ENCODE measurements at regions not wholly inside any gene's neighbourhood (a gene's known extent, or its start where the extent isn't known, plus 50 kb on each side); places are given as distances from the start of the nearest gene placed in this dataset.

DNA sequence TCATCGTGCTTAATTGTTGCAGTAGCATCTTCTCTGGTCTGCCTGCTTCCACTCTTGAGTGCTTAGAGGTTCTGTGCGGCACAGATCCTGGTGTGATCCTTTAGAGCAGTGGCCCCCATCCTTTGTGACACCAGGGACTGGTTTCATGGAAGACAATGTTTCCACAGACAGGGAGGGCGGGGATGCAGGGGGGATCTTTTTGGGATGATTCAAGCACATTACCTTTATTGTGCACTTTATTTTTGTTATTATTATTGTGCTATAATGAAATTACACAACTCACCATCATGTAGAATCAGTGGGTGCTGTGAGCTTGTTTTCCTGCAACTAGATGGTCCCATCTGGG is 76.8 kb upstream of the SHANK2 start:
- TF ChIP-seq, protein P1, sequence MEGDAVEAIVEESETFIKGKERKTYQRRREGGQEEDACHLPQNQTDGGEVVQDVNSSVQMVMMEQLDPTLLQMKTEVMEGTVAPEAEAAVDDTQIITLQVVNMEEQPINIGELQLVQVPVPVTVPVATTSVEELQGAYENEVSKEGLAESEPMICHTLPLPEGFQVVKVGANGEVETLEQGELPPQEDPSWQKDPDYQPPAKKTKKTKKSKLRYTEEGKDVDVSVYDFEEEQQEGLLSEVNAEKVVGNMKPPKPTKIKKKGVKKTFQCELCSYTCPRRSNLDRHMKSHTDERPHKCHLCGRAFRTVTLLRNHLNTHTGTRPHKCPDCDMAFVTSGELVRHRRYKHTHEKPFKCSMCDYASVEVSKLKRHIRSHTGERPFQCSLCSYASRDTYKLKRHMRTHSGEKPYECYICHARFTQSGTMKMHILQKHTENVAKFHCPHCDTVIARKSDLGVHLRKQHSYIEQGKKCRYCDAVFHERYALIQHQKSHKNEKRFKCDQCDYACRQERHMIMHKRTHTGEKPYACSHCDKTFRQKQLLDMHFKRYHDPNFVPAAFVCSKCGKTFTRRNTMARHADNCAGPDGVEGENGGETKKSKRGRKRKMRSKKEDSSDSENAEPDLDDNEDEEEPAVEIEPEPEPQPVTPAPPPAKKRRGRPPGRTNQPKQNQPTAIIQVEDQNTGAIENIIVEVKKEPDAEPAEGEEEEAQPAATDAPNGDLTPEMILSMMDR (conservative IDR thresholded peaks at IDR 0.05; ENCODE audit: low read length): no peak
- H3K4me3 ChIP-seq (ENCODE audit: low read length): no peak overlapping the region
- DNase-seq (ENCODE audit: low read depth): no peak

DNA sequence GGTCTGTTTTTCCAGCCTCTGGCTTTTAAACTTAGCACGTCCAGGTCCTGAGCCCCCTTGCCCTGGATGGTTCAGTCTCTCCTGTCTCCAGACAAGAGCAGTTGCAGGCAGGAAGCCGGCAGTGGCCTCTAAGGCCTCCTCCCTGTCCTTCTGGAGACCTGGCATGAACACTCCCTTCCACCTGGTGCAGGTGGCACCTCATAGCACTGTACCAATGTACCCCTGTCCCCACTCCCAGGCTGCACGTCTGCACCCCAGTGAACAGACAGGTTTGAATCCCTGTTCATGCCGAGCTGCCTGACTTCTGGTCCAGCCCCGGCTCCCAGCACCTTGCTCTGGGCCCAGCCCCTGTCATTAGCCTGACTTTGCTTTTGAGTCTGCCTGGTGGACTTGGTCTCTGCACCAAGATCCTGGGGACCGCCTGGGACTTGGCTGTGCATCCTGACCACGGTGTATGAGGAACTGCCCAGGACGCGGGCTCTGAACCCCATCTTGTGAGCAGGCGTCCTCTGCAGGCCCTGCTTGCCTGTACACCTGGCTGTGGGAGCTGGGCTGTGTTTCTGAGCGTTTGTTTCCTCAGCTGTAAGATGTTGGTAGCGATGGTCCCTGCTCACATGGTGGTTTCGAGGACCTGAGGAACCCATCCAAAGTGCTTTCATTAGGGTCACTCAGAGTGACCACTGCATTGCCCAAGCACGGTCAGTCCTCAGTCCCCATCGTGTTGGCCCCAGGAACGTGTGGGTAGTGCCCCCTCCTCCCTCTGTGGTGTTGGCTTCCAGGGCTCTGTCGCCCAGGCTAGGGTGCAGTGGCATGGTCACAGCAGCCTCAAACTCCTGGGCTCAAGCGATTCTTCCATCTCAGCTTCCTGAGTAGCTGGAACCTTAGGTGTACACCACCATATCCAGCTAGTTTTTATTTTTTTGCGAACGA is 75.0 kb upstream of the SHANK2 start:
- TF ChIP-seq, protein P1 (conservative IDR thresholded peaks at IDR 0.05; ENCODE audit: low read length): no peak
- no peak overlapping the region for H3K4me3 ChIP-seq (ENCODE audit: low read length)
- DNase-seq (ENCODE audit: low read depth): no peak

DNA sequence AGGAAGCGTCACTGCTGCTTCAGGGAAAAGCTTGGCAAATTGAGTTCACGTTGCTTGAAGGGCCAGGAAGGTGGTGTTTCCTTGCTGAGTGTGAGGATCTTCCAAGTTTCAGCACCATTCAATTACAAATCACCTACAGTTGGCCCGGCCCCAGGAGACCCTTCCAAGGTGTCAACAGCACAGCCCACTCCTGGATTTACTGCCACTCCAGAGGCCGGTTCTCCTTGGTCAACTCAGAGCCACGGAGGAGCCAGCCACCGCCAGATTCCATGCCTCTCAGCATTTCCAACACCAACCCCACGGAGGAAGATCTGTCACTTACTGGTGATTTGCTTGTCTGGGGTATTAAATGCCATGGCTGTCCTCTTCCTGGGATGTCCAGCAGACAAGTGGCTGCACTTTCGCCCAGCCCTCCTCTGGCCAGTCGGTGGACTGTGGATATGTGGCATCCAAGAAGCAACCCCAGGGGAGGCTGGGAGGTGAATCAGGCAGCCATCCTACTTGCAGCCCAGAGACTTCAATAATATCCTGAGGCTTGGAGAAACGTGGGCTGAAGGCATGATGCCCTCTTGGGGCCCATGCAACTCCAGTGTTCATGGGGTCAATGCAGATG is 74.1 kb upstream of the SHANK2 start:
- DNase-seq (ENCODE audit: low read depth): no peak
- no peak overlapping the region for H3K4me3 ChIP-seq (ENCODE audit: low read length)
- TF ChIP-seq, protein P1 (conservative IDR thresholded peaks at IDR 0.05; ENCODE audit: low read length): no peak

DNA sequence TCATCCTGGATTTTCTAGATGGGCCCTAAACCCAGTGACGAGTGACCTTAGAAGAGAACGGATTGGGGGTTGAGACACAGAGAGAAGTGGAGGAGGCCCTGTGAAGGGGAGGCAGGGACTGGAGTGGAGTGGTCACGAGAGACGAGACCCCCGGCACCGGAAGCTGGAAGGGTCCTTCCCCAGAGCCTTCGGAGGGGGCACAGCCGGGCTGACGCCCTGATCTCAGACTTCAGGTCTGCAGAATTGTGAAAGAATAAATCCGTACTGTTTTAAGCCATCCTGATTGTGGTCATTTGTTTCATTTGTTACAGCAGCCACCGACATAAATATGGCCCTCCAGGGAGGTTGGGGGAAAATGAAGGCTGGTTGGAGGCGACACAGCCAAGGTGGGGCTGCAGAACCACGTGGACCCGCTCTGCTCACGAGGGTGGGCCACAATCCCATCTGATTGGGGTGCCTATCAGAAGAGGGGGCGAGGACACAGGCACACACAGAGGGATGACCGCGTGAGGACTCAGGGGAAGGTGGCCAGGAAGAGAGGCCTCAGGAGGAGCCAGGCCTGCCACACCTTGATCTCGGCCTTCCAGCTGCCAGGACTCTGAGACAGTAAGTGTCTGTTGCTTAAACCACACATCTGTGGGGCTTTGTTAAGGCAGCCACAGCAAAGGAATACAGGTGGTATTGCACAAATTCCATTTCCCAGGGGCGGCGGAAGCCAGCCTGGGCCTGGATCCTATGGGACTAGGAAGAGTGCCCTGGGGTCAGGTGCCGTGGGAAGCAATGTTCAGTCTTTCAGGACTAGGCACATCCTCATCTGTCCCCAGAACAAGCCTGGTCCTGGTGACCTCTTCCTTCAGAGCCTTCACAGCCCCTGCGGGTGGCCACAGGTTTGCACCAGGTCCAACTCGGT is 73.3 kb upstream of the SHANK2 start:
- TF ChIP-seq, protein P1 (conservative IDR thresholded peaks at IDR 0.05; ENCODE audit: low read length): no peak
- no peak overlapping the region for H3K4me3 ChIP-seq (ENCODE audit: low read length)
- DNase-seq (ENCODE audit: low read depth): no peak

DNA sequence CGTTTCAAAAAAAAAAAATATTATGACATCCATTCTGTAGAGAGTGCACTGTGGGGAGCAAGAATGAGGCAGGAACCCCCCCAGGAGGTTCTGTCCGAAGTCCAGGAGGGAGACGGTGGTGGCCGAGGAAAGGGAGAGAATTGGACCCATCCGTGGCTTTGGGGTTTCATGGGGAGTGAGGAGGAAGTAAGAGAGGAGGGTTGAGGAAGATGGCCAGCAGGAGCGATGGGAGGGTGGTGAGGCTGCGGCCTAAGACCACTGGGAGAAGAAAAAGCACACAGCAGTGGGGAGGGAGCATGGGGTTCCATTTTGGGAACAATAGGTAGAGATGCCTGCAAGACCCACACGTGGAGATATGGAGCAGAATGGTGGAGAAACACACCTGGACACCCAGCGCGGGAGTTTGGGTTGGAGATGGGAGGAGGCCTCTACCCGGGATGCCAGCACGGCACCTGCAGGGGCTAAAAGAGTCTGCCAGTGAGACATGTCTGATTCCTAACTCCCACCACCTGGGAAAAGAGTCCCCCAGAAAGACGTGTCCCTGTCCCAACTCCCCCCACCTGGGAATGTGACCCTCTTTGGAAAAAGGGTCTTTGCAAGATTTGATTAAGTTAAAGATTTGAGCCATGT is 72.5 kb upstream of the SHANK2 start:
- no peak for DNase-seq (ENCODE audit: low read depth)
- H3K4me3 ChIP-seq (ENCODE audit: low read length): no peak overlapping the region
- TF ChIP-seq, protein P1 (conservative IDR thresholded peaks at IDR 0.05; ENCODE audit: low read length): no peak

DNA sequence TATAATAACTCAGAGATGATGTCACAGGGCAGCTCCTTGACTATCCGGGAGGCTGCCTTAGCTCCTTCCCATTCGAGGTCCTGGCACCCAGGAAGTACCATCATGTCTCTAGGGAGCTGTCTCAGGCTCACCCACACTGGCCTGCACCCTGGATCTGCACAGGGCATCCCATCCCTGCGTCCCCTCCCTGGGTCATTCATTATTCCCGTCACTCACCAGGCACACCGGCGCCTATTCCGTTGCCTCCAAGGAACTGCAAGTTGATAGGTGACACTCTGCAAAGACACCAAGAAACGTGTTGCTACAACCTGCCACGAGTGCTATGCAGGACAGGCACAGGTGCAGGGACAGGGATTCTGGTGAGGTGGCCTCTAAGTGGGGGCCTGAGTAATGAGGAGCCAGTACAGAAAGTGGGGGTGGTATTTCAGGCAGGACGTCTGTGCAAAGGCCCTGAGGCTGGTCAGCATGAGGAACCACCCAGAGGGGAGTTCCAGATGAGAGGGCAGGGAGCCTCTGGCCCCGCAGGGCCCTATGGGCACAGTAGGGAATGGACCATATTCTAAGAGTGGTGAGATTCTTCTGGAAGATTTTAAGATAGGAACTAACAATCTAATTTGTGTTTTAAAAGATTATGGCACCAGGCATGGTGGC is 71.6 kb upstream of the SHANK2 start:
- no peak overlapping the region for H3K4me3 ChIP-seq (ENCODE audit: low read length)
- TF ChIP-seq, protein P1 (conservative IDR thresholded peaks at IDR 0.05; ENCODE audit: low read length): no peak
- no peak for DNase-seq (ENCODE audit: low read depth)

Data from AG10803 (cell line).